Mucosa of rectum (tissue), 2 donors: ENCODE measurements at regions not wholly inside any gene's neighbourhood (a gene's known extent, or its start where the extent isn't known, plus 50 kb on each side); places are given as distances from the start of the nearest gene placed in this dataset.
"Not testable (repeated sequence)": the region's sequence is repeated elsewhere in the genome, so short reads cannot be mapped to it uniquely, and the experiment has no call there.

Experiments
- H3K27ac ChIP-seq, 2 donors: one replicate each; pipeline ENCODE4 v1.7.0; 2013; ENCODE audit warnings: inconsistent platforms in 2 of 2, low read depth in 2 of 2, low read length in 2 of 2
- H3K27me3 ChIP-seq, 2 donors: one replicate each; pipeline ENCODE4 v1.7.0; 2013; ENCODE audit warnings: low read length in 2 of 2; ENCODE audit not compliant: control insufficient read depth in 2 of 2, insufficient read depth in 2 of 2
- H3K36me3 ChIP-seq, 2 donors: one replicate each; pipeline ENCODE4 v1.7.0; 2013; ENCODE audit warnings: low read length in 2 of 2; ENCODE audit not compliant: control insufficient read depth in 2 of 2, insufficient read depth in 2 of 2
- H3K4me1 ChIP-seq, 2 donors: one replicate each; pipeline ENCODE4 v1.7.0; 2013; ENCODE audit warnings: low read length in 2 of 2, mild to moderate bottlenecking in 1 of 2; ENCODE audit not compliant: control insufficient read depth in 2 of 2, insufficient read depth in 2 of 2
- H3K4me3 ChIP-seq, 2 donors: one replicate each; pipeline ENCODE4 v1.7.0; 2013; ENCODE audit warnings: low read length in 2 of 2
- H3K9ac ChIP-seq, 2 donors: one replicate each; pipeline ENCODE4 v1.7.0; 2013; ENCODE audit warnings: low read length in 2 of 2, low read depth in 1 of 2, mild to moderate bottlenecking in 1 of 2
- H3K9me3 ChIP-seq, 2 donors: one replicate each; pipeline ENCODE4 v1.7.0; 2013; ENCODE audit warnings: low read length in 2 of 2; ENCODE audit not compliant: control insufficient read depth in 2 of 2
- donor health status: healthy.
- donor health status: Normal muscosa, but diverticular disease.

GRCh38 chr4:177237291-177237690 lies 72.4 kb upstream of the NEIL3 start:
- Histone ChIP-seq H3K27me3 (no peaks in the 10 kb centered on the region), H3K9me3 (no peaks in the 10 kb centered on the region), H3K36me3 (no peaks in the 10 kb centered on the region), H3K9ac (no peak overlapping the region), H3K4me1 (no peaks in the 10 kb centered on the region), H3K27ac (no peak overlapping the region), H3K4me3 (no peak overlapping the region)

- no peak overlapping the region for H3K4me3 ChIP-seq
- no peak overlapping the region for H3K9ac ChIP-seq
- no peaks in the 10 kb centered on the region for H3K36me3 ChIP-seq
- H3K9me3 ChIP-seq, result no peaks in the 10 kb centered on the region
- H3K27me3 ChIP-seq, result no peaks in the 10 kb centered on the region
- H3K4me1 ChIP-seq, result no peaks in the 10 kb centered on the region
- no peak overlapping the region for H3K27ac ChIP-seq
These were observed 70.2 kb upstream of the NEIL3 start for GRCh38 chr4:177239477-177239876.

- H3K27ac ChIP-seq, result no peak overlapping the region
- no peaks in the 10 kb centered on the region for H3K27me3 ChIP-seq
These were observed 69.8 kb upstream of the NEIL3 start for GRCh38 chr4:177239878-177240277.

DNA sequence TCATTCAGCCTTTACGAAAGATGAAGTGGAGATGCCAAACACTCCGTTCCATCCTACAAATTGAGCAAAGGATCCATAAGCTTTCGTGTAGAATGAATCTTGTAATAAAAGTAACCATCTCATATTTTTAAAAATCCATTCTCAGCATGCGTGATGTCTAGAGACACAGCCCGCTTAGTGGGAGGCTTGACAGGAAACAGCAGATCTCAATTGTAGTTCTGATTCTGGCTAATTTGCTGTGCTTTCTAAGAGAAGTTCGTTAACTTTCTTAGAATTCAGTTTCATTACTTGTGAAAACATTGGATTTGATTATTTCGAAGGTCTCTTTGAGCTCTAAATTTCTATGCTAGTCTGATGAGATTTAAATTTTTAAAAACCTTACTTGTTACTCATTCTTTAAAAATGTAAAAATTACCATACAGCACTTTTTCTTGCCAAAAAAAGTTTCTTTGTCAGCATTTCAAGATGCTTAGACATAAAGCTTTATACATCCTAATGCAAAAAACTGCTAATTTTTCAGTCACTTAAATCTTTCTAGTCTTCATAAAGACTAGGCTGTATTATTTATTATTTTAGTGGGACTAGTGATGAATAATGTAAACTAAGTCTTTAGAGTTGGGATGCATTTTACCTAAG lies 66.9 kb upstream of the NEIL3 start:
- Histone ChIP-seq H3K27ac (no peak overlapping the region), H3K9me3 (no peaks in the 10 kb centered on the region), H3K27me3 (no peaks in the 10 kb centered on the region), H3K4me3 (no peak overlapping the region), H3K9ac (no peak overlapping the region), H3K36me3 (no peaks in the 10 kb centered on the region), H3K4me1 (no peaks in the 10 kb centered on the region)

More at GRCh38 chr4:177239878-177240277, 69.8 kb upstream of the NEIL3 start:
- Histone ChIP-seq H3K4me1 (no peaks in the 10 kb centered on the region), H3K9me3 (no peaks in the 10 kb centered on the region), H3K36me3 (no peaks in the 10 kb centered on the region), H3K4me3 (no peak overlapping the region), H3K9ac (no peak overlapping the region)

- peaks cover 0 to 4% of the 10 kb centered on the region in 2 donors for H3K4me1 ChIP-seq
- no peaks in the 10 kb centered on the region for H3K9me3 ChIP-seq
- no peak overlapping the region for H3K4me3 ChIP-seq
- no peaks in the 10 kb centered on the region for H3K36me3 ChIP-seq
- no peak overlapping the region for H3K27ac ChIP-seq
- H3K27me3 ChIP-seq, result no peaks in the 10 kb centered on the region
- no peak overlapping the region for H3K9ac ChIP-seq
These were observed 62.8 kb upstream of the NEIL3 start for GRCh38 chr4:177246641-177247584.

- H3K4me3 ChIP-seq, result no peak overlapping the region
- H3K9ac ChIP-seq, result no peak overlapping the region
- no peak overlapping the region for H3K27ac ChIP-seq
- no peaks in the 10 kb centered on the region for H3K36me3 ChIP-seq
- H3K4me1 ChIP-seq, result peaks cover 0 to 4% of the 10 kb centered on the region in 2 donors
- no peaks in the 10 kb centered on the region for H3K27me3 ChIP-seq
- no peaks in the 10 kb centered on the region for H3K9me3 ChIP-seq
These were observed 59.5 kb upstream of the NEIL3 start for GRCh38 chr4:177250056-177250696.

GRCh38 chr4:177251237-177251636 lies 58.4 kb upstream of the NEIL3 start:
- Histone ChIP-seq H3K4me1 (peaks cover 0 to 4% of the 10 kb centered on the region in 2 donors), H3K36me3 (no peaks in the 10 kb centered on the region), H3K9ac (no peak overlapping the region), H3K9me3 (no peaks in the 10 kb centered on the region), H3K27ac (no peak overlapping the region), H3K27me3 (no peaks in the 10 kb centered on the region), H3K4me3 (no peak overlapping the region)

DNA sequence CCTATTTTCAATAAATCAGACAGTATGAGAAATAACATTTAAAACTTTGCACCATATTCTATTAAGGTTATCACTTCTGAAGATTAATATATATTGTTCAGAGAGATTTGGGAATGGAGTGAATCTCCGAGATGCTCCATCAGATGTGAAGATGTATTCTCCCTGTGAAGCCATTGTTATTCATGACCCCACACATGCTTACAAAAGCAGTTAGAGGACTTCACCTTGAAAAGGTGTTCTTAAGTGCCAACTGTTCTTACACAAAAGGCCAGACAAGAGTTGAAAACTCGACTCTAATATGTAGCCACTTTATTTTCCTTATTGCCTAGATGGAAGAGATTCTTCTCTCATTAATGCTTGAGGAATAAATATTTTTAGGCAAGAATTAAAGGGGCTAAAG lies 54.3 kb upstream of the NEIL3 start:
- Histone ChIP-seq H3K9ac (no peak overlapping the region), H3K27me3 (no peaks in the 10 kb centered on the region), H3K36me3 (no peaks in the 10 kb centered on the region), H3K4me1 (peaks cover 0 to 4% of the 10 kb centered on the region in 2 donors), H3K27ac (no peak overlapping the region), H3K4me3 (no peak overlapping the region), H3K9me3 (no peaks in the 10 kb centered on the region)

- no peaks in the 10 kb centered on the region for H3K36me3 ChIP-seq
- no peak overlapping the region for H3K4me3 ChIP-seq
- no peaks in the 10 kb centered on the region for H3K27me3 ChIP-seq
- H3K27ac ChIP-seq, result no peak overlapping the region
- H3K4me1 ChIP-seq, result no peaks in the 10 kb centered on the region
- no peak overlapping the region for H3K9ac ChIP-seq
- H3K9me3 ChIP-seq, result no peaks in the 10 kb centered on the region
These were observed 52.7 kb upstream of the NEIL3 start for GRCh38 chr4:177256950-177257349.

GRCh38 chr4:177259466-177259865 lies 50.2 kb upstream of the NEIL3 start:
- H3K27ac ChIP-seq, H3K9me3 ChIP-seq, H3K4me3 ChIP-seq, H3K4me1 ChIP-seq, H3K9ac ChIP-seq, H3K36me3 ChIP-seq, H3K27me3 ChIP-seq: not testable (repeated sequence)
